IPS-NIHi7 (cell line): ENCODE measurements at regions not wholly inside any gene's neighbourhood (a gene's known extent, or its start where the extent isn't known, plus 50 kb on each side); places are given as distances from the start of the nearest gene placed in this dataset.

Experiments used
- DNase-seq: peaks from one replicate; pipeline ENCODE4 v3.0.0; 2012; ENCODE audit warnings: mixed read lengths; ENCODE audit errors: extremely low spot score

DNA sequence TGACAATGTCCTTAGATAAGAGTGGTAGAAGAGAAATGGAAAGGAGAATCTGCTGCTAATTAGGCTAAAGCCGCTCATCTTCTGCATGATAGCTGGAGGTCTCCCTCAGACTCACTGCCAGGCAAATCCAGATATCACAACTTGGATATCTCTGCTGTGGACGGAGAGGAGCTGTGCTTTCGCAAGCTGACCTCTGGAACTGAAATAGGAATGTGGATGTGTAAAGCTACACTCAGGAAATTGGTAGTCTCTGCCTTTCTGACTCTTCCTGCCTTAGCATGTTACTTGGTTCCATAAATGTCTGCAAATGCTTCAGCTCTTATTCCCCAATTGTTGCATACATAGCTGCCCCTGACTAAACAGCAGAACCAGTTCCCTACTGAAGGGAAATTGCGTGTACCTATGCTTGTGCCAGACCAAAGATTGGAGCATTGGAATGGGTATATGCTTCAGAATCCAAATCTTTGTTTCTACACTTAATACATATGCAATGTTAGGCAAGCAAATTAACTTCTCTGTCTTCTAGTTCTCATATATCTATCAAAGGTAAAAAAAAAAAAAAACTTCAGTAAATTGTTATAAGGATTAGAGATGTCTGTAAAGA lies 74.7 kb upstream of the ROBO2 start:
- DNase-seq: no peak

DNA sequence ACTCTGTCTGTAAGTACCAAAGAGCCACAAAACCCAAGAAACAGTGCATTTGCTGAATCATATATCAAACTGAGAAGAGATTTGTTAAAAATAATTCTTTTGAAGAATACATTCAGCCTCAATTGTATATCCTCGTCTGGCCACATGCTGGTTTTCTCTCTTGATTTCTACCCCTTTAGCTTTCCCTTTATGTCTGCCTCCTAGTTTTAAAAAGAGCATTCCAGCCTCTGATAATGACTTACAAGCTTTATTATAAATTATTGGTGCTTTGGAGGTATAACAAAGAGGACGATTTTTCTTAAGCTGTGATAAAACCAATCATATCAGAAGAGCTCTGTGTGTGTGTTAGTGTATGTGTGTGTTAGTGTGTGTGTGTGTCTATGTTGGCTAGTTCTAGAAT lies 70.4 kb upstream of the ROBO2 start:
- DNase-seq: no peak

DNA sequence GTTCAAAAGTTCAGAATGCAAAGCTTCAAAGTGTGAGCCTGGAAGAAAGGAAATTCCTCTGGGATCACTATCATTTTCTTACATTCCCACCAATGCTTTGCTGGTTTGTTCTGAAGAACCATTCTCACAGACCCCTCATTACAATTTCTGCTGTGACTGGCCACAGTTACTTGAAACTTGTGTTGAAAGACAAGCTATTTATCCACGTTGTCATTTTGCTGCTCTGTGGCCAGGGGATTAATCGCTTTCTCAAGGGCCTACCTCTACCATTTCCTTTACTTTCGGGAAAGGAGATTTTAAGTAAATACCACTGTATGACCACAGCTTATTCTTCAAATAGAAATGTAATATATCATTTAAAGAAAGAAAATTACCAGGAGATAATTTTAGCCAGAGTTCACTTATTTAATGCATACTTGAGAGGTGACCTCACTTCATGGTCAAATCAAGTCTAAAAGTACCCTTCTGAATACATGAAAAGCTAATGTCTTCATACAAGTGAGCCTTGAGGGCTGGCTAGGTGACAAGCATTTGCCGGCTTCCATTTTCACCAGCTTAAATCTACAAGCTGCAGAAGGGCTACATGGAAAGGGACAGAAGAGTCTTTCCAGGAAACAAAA lies 69.8 kb upstream of the ROBO2 start:
- DNase-seq: no peak

DNA sequence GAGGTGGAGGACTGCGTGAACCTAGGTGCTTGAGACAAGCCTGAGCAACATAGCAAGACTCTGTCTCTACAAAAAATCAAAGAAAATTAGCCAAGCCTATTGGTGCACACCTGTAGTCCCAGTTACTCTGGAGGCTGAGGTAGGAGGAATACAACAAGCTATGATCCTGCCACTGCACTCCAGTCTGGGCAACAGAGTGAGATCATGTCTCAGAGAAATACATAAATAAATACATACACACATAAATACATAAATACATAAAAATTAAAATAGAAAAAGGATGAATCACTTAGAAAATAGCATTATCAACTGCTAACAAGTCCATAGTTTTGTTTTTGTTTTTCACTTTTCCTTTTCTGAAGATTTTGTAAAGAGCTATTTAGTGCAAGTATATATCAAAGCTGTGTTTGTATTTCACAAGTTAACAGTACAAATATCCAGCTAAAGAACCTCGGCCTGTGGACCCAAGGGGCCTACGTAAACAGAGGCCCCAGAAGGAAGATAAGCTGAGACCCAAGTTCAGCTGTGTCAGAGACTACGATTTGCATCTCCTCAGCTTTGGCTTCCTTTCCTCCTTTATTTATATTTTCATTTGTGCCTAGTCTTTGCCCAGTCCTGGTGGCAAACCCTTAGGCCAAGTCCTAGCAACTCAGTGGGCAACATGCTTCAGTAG lies 67.1 kb upstream of the ROBO2 start:
- DNase-seq: no peak

DNA sequence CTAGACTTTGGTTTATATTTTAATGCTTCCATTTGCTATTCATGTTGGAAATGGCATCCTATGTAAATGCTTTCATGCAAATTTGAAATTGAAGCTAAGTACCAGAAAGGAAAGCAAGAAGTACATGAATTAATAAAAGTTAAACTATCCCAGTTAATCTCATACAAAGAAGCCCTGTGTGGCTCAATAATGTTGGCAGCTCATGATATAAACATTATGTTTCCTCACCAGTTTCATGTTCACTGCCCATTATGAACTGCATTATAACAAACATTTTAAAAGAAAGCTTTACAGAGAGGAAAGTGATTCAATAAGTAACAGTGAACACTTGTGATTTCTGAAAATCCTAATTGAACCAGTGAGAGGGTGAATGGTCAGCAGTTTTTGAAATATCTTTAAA lies 62.9 kb upstream of the ROBO2 start:
- DNase-seq: no peak

DNA sequence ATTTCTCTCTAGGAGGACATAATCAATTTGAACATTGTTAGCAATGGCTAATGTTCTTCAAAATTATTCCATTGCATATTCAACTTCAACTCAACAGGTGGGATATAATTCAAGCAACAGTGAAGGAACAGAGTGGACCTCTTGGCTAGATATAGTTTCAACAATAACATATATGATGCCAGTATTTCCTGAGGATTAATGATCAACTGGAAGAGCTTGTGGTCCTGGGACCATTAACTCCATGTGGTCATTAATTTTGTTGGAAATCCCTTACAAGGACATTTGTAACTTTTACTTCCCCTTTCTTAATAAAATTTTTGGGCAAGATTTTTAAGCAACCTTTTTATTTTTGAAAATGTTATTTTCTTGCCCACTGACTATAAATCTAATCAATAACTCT lies 54.3 kb upstream of the ROBO2 start:
- DNase-seq: no peak

DNA sequence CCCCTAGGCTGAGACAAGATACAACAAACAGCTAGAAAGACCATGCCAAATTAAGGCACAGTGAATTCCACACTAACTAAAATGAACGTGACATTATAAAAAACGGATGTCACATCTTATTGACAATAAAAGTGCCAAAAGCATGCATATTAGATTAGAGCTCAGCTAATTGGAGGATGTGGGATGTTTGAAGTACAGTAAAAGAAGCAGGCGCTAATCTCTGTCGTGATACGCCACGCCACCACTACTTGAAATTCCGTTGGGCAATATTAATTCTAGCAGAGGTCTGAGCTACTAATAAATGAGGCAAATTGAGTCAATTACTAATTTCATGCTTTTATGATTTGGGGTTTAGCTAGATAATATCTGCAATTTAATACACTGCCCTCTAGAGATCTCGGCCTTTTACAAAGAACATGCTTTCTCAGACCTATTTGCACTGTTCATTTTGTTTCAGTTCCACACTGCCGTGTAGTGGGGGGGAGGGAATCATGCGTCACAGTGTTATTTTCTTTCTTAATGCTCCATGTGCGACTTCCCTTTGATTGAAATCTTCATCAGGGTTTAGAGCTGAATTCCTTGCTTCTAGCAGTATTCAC lies 52.9 kb upstream of the ROBO2 start:
- DNase-seq: no peak
